GM19193 (cell line): ENCODE measurements at regions not wholly inside any gene's neighbourhood (a gene's known extent, or its start where the extent isn't known, plus 50 kb on each side); places are given as distances from the start of the nearest gene placed in this dataset.
A peak's percentile ranks its signal among the peaks of the same experiment; 100 is the strongest.

Experiments
- POLR2A ChIP-seq: IDR thresholded peaks from 4 replicates; pipeline ENCODE4 v1.6.1; 2011; ENCODE audit not compliant: insufficient read depth, insufficient read length; ENCODE audit errors: extremely low read depth

DNA sequence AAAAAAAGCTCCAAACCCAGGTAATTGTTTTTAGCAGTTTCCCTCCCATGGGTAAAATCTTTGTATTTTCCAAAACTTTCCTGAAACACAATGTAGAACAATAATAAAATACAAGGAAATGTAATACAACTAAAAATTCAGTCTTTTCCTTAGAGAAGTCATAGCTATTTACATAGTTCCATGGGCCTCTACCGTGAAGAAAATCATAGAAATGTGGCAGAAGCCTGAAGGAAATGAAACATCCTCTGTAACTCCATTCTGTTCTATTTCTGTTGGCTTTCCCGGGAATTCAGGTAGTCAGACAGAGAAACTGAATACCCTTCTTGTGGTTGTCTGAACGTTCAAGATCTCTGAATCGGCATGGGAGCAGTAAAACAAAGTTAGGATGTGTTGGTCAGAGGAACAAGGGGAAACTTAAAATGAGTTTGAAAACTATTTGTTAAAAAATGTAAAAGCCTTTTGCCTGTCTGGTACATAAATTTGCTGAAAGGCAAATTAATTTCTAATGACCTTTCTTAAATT is 202.4 kb upstream of the ZNF608 start:
- TF ChIP-seq POLR2A = no peak

GRCh38 chr5:124949862-124950261 is 203.4 kb upstream of the ZNF608 start:
- TF ChIP-seq POLR2A = no peak

- TF ChIP-seq POLR2A = no peak
Measured at GRCh38 chr5:124951105-124951504, 204.7 kb upstream of the ZNF608 start.

GRCh38 chr5:124951661-124952060 is 205.2 kb upstream of the ZNF608 start:
- TF ChIP-seq POLR2A = no peak

DNA sequence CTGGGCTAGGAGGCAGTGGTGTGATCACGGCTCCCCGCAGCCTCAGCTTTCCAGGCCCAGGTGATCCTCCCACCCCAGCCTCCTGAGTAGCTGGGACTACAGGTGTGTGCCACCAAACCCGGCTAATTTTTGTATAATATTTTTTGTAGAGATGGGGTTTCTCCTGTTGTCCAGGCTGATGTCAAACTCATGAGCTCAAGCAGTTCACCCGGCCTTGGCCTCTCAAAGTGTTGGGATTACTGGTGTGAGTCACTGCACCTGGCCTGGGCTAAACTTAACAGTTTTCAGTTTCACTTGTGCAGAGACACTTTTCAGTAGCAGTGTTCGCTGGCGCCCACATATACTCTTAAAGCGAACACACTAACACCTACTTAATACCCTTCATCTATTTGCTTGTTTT is 205.6 kb upstream of the ZNF608 start:
- TF ChIP-seq POLR2A = peak; percentile 44

DNA sequence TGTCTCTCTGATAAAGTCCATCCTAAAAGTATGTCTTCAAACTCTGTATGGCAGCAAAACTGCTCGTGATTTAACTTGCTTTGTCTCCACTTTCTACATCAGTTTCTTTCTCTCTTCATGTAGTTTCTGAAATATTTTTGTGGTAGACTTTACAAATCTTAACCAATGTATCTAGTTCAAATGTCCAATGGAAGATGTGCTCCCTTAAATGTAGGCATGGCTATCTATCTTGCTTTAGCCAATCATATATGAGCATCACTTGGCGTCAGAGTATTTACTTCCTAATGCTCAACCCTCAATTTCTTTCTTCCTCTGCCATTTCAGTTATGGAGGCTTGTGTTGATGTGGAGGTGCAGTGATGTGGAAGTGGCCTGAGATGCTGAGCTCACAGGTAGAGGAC is 206.1 kb upstream of the ZNF608 start:
- TF ChIP-seq POLR2A = no peak

DNA sequence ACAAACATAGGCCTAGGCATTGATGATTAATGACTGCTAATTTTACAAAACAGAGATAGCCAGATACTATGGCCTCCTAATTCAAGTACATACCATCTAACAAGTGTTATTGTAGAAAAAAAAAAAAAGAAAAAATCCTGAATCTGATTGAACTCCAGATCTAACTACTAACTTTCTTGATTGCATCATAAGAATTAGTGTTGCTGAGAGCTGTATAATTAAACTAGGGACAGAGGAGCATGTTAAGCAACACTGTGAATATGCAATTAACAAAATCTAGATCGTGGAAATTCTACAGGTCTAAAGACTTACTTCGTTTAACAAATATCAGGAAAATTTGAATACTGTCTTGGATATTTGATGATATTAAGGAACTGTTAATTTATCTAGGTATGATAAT is 208.3 kb upstream of the ZNF608 start:
- TF ChIP-seq POLR2A = no peak

GRCh38 chr5:124956471-124957029 is 210.1 kb upstream of the ZNF608 start:
- TF ChIP-seq POLR2A = no peak

GRCh38 chr5:124957063-124957462 is 210.6 kb upstream of the ZNF608 start:
- TF ChIP-seq POLR2A = no peak

GRCh38 chr5:124960266-124960665 is 213.8 kb upstream of the ZNF608 start:
- TF ChIP-seq POLR2A = no peak

- TF ChIP-seq POLR2A = no peak
Measured at GRCh38 chr5:124961521-124961920, 215.1 kb upstream of the ZNF608 start.

DNA sequence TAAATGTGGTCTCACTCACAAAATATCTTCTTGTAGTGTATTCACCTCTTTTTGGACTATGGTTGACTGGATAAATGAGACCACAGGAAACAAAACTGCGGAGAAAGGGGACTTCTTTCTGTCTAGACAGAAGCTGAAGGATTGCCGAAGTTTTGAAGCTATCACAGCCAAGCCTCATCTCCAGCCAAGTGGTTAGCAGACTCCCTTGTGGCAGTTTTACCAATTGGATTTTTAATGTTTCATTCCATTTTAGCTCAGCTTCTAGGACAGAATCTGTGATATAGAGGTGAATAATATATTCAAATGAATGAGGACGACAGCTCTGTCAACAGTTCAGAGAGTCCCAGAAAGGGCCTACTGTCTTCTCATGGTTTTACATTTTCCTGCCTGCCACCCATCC is 215.7 kb upstream of the ZNF608 start:
- no peak for TF ChIP-seq POLR2A

DNA sequence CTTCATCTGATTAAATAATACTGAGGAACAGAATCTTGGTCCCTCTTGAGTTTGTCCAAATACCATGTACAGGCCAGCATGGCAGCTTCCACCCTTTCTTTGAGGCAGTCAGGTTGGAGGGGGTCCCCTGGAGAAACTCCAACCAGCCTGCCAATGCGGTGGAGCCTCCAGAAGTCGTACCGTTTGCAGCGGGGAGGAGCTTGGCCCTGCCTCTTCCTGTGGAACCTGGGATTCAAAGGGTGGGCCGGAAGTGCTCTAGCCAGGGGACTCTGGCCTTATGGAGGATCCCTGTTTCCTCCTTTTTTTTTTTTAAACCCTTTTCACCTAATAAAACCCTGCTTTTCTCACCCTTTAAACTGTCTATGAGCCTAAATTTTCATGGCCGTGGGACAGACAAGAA is 216.3 kb upstream of the ZNF608 start:
- TF ChIP-seq POLR2A = no peak

DNA sequence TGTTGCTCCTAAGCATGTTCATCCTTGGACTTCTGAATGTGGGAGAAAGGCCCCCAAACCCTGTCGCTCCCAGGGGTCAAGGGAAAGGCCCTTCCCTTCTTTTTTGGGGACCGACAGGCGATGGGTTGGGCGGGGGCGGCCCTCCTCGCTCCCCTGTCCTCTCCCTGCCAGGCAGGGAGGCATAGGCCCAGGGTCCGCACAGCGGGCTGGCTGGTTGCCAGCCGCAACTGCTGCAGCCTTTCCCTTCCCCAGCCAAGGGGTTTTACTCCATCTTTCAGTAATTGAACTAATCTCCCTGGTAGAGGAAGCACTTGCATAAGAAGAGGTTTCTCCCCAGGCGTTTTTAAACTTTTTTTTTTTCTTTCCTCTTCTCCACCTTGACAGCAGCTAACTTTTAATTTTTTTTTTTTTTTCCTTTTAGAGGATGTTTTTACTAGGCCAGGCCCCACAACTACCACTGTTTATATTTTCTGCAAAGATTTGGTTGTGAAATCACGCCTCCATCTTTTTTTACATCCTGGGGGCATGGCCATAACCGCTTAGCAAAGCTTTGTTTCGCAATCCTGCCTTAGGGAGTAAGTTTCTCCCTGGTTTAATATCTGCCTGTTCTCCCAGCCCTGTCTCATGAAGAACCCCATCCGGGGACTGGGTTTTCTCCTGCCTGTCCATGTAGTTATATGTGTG is 216.9 kb upstream of the ZNF608 start:
- no peak for TF ChIP-seq POLR2A

- TF ChIP-seq POLR2A = no peak
Measured at GRCh38 chr5:124972703-124973102, 226.3 kb upstream of the ZNF608 start.

DNA sequence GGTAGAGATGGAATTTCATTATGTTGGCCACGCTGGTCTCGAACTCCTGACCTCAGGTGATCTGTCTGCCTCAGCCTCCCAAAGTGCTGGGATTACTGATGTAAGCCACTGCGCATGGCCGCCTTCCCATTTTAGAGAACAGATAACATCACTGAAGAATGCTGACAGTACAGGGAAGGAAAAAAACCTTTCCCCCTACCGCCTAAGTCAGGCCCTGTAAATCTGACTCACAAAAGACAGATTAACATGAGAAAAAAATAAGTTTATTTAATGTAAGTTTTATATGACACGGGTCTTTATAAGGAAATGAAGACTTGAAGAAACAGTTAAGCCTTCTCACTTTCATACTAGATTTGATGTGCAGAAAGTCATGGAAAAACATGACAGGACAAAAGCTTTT is 227.2 kb upstream of the ZNF608 start:
- TF ChIP-seq POLR2A = no peak
